ENCODE measurements at regions not wholly inside any gene's neighbourhood (a gene's known extent, or its start where the extent isn't known, plus 50 kb on each side); places are given as distances from the start of the nearest gene placed in this dataset.
"Not testable (repeated sequence)": the region's sequence is repeated elsewhere in the genome, so short reads cannot be mapped to it uniquely, and the experiment has no call there.

- no peak overlapping the region for H3K27ac ChIP-seq
- no peak overlapping the region for H3K4me3 ChIP-seq
Measured at GRCh38 chr6:15909290-15910070, 219.4 kb upstream of the MYLIP start.

GRCh38 chr6:15908871-15909270 lies 220.0 kb upstream of the MYLIP start:
- H3K27ac ChIP-seq = no peak overlapping the region
- H3K4me3 ChIP-seq = no peak overlapping the region

DNA sequence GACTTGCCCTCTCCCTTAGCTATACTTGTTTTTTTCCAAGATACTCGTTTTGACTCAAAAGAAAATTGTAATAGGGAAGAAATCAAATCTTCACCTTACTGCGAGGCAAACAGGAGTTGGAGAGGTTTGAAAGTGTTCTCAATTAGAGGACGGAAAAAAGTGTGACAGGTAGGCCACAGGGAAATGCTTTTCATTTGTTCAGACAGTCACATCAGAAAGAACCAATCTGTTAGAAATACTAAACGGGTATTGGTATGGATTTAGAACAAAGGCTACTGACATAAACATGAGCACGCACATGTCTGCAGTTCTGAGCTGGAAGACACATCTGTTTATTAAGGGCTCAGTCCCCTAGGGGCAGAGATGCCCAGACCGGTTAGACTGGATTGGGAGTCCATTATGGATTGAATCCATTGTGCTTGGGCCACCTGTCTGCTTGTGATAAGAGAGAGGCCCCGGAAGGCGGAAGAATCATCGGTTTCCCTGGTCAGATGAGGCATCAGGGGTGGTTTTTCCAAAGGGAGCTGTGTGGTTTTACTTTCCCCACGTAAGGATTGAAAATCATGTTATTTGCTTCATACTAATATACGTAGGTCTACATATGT lies 220.9 kb upstream of the MYLIP start:
- H3K4me3 ChIP-seq = no peak overlapping the region
- peak overlapping the region in 1 of 21 experiments; percentile 18 for H3K27ac ChIP-seq

GRCh38 chr6:15907220-15907913 lies 221.5 kb upstream of the MYLIP start:
- peak overlapping the region in 1 of 21 experiments; percentile 18 for H3K27ac ChIP-seq
- H3K4me3 ChIP-seq = not testable (repeated sequence)

DNA sequence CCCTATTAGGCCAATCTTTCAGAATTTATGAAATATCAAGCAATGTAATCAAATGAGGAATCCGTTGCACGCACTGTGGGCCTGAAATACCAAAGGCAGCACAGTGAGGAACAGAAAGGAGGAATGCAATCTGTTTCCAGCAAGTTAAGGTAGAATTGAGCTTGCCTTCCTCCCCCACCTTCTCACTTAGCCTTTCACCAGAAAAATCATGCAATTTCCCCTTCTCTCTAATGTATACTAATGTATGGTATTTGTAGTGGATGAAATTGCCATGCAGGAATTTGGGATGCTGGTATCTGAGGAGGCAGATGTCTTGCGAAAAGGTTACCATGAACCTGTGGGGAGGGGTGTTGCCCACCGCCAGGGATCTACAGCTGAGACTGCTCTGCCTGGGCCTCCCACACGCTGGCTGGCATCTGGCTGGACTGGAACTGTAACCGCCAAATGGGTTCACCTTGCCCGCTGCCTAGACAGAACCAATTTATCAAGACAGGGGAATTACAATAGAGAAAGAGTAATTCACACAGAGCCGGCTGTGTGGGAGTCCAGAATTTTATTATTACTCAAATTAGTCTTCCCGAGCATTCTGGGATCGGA lies 222.4 kb upstream of the MYLIP start:
- no peak overlapping the region for H3K4me3 ChIP-seq
- no peak overlapping the region for H3K27ac ChIP-seq

GRCh38 chr6:15905488-15906419 lies 223.1 kb upstream of the MYLIP start:
- no peak overlapping the region for H3K27ac ChIP-seq
- H3K4me3 ChIP-seq = no peak overlapping the region

DNA sequence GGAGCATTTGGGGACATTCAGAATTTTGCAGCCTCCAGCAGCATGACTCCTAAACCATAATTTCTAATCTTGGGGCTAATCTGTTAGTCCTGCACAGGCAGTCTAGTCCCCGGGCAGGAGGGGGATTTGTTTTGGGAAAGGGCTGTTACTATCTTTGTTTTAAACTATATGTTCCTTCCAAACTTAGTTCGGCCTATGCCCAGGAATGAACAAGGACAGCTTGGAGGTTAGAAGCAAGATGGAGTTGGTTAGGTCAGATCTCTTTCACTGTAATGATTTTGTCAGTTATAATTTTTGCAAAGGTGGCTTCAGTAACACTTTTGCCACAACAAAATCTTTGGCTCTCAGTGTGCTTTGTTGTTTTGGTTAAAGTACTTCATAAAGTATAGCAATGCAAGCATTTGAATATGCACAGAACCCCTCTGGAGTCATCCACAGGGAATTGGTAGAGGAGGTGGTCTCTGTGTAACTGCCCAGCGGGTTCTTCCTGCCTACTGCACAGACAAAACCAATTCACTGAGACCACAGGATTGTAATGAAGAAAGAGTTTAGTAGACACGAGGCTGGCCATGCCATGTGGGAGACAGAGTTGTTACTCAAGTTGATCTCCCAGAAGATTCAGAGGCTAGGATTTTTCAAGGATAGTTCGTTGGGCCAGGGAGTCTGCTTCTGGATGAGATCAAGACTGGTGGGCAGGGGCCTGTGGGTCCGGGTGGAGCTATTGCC lies 224.1 kb upstream of the MYLIP start:
- Histone ChIP-seq H3K4me3 (no peak overlapping the region), H3K27ac (no peak overlapping the region)

DNA sequence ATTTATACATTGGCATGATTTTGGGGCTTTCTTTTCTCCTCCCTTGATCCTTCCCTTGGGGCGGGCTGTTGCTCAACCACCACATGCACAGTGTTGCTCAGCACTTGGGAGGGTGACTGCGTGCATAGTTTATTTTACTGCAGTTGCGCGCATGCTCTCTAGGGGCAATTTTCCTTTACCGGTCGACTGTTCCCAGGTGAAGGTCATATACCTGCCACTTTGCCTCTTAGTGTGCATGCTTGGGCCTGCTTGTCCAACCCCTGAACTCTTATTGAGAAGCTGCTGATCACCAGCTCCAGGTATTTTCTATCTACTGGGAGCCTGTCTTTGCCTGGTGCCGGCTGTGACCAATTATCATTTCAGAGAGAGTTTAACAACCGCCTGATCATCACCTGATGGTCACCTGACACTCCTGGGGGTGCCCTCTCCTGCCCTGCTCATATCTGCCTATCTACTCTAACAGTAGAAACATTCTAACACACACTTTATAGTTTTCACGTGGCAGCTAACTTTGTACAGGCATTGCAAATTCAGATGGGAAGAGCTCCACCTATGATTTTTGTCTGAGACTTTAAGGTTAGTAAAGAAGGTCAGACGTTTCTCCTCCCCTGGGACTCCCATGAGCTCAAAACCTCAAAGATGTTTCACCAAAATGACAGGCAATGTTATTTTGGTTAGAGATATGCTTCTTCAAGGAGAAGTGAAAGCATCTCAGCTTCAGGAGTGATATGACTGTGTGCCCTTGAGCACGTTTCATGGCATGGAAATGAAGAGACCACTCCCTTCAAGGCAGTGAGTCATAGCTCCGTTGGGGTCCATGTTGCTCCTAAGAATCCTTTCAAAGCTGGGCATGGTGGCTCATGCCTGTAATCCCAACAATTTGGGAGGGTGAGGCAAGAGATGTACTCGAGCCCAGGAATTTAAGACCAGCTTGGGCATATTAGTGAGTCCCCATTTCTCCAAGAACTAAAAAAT lies 227.5 kb upstream of the MYLIP start:
- Histone ChIP-seq H3K27ac (peak overlapping the region in 10 of 21 experiments; percentile 18 to 72 (median 45)), H3K4me3 (no peak overlapping the region)

- H3K27ac ChIP-seq = no peak overlapping the region
- H3K4me3 ChIP-seq = no peak overlapping the region
Measured at GRCh38 chr6:15898693-15899092, 230.2 kb upstream of the MYLIP start.

DNA sequence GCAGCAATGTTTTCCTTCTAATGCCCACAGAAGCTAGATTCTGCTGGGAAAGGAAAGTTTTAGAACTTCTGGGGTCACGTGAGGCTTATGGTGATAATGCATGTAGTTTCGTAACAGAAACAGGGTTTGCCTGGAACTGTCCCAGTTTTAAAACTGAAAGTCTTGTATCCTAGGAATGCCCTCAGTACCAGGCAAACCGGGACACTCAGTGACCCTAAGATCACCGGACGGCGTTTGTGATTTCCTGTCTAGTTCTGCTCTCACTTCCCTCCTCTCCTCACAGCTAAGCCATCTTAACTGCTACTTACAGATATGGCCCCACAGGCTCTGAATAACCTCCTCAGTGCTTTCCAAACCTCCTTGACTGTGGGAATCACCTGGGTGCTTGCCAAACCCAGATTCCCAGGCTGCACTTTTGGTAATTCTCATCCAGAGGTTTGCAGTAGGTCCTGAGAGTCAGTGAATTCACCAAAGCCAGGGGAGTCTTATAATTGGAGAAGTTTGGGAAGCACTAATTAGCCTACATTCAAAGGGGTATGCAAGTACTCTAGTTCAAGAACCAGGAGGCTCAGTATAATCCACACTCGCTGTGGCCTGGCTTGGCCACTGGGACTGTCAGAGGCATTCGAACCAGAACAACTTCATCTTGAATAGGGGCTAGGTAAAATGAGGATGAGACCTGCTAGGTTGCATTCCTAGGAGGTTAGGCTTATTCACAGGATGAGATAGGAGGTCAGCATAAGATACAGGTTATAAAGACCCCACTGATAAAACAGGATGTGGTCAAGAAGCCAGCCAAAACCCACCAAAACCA lies 231.6 kb upstream of the MYLIP start:
- Histone ChIP-seq H3K27ac (peak overlapping the region in 16 of 21 experiments; percentile 13 to 77 (median 56)), H3K4me3 (no peak overlapping the region)

DNA sequence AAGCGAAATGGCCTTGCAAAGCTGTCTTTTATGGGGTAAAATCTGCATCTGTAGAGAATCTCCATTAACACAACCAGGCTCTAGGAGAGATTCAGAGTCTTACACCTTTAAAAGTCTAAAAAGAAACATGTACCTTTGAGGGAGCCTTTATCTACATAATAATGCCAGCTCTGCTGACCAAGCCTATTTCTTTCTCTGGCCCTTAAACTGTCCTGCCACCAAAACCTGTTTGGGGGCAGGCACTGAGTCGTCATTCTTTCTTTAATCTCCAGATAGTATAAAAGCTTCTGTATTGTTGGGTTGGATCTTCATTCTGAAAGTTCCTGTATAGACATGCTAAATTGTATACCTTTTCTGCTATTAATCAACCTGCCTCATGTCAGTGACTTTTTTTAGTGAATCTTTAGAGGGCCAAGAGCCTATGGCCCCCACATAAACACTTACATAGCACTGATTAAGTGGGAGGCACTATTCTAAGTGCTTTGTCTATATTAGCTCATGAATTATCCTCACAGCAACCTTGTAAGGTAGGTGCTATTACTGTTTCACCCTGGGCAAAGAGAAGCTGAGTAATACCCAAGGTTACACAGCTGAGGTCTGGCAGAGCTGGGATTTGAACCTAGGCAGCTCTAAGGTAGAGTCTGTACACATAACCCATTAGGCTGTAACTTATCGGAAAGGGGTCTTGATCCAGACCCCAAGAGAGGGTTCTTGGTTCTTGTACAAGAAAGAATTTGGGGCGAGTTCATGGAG lies 232.3 kb upstream of the DTNBP1 start:
- H3K27ac ChIP-seq = peak overlapping the region in 1 of 21 experiments; percentile 66

DNA sequence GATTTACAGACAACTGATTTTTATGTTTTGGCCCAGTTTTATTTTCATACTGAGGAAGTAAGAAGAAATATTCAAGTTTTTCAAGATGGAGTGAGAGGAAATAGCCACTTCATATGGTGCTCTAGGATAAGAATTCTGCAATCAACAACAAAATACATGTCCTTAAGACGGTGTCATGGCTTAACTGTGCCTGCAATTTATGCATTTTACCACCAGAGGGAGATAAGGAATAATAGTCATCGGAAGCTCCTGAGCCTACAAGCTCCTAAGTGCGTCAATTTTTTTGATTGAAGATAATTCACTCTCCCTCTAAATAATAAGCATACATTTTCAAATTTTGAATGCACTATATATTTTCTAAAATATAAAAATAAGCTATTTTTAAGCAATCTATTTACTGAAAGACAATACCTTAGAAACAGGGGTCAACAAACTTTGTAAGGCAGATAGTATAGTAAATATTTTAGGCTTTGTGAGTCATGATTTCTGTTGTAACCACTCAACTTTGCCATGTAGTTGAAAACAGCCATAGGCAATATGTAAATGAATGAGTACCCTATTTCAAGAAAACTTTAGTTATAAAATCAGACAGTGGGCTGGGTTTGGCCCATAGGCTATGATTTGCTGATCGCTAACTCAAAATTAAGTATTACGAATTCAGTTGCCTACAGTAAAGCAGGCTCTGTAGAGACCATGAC lies 230.9 kb upstream of the DTNBP1 start:
- Histone ChIP-seq H3K27ac (no peak overlapping the region), H3K4me3 (no peak overlapping the region)

More for the DNA sequence above, 232.3 kb upstream of the DTNBP1 start:
- no peak overlapping the region for H3K4me3 ChIP-seq

DNA sequence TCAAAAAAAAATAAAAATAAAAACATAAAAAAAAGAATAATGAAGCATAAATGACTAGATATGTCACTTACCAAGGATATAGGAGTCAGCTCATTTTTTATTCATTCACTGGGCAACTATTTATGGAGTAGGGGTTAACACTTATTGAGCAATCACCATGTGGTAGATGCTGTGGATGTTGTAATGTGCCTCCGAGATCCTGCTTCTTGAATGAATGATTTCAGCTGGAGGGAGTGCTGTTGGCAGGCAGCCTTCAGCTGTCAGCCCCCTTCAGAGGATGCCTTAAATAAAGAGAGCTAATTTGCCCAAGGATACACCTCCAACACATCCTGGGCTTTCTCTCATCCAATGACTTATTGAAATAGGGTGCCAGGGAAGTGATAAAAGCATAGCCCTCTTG lies 229.5 kb upstream of the DTNBP1 start:
- Histone ChIP-seq H3K4me3 (no peak overlapping the region), H3K27ac (no peak overlapping the region)

DNA sequence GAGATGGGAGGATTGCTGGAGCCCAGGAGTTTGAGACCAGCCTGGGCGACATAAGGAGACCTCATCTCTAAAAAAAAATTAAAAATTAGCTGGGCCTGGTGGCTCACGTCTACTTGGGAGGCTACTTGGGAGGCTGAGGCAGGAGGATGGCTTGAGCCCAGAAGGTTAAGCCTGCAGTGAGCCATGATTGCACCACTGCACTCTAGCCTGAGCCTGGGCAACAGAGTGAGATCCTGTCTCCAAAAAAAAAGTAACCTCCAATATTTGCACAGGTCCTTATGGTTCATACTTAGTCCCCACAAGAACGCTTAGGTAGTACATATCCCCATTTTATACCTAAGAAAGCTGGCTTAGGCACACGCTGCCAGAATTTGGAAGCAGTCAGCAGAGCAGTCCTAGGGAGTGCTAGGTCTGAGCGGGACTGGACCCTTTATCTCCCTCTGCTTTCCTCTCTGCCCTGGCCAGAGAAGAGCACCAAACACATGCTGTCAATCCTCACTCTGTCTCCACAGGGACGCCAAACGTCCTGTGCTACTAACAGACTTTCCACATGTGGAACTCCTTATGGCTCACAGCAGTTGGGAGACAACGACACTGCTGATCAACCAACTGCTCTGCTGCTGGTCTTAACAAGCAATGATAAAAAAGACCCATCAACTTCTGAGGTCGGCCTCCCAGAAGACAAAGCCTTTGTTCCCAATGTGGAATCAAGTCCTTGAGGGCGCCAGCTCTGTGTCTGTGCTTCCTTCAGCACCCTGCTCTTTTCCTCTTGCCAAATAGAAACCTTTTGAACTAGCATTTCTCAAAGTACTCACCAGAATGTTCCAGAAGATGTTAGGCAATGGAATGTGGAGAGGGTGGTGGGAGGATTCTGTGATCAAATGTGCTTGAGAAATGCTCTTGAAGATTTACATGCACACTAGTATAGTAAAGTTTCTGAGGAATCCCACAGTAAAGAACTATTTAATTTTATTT lies 226.3 kb upstream of the DTNBP1 start:
- no peak overlapping the region for H3K4me3 ChIP-seq
- H3K27ac ChIP-seq = peak overlapping the region in 11 of 21 experiments; percentile 2 to 80 (median 35)

Measured in skin epidermis (tissue), 12 donors.